Neural progenitor cell (in vitro differentiated cells): ENCODE measurements at regions not wholly inside any gene's neighbourhood (a gene's known extent, or its start where the extent isn't known, plus 50 kb on each side); places are given as distances from the start of the nearest gene placed in this dataset.

Source experiments
- DNase-seq: peaks from one replicate; pipeline ENCODE4 v3.0.0-alpha.2; 2016; ENCODE audit warnings: low spot score
- H2AFZ ChIP-seq: fragments of 200-600 bp; sonication (generic); replicated peaks from 2 replicates; pipeline ENCODE4 v1.6.1; 2016; ENCODE audit warnings: antibody characterized with exemption
- H3F3A ChIP-seq: fragments of 200-600 bp; sonication (generic); 2 replicates; pipeline ENCODE4 v1.6.1; 2016; ENCODE audit warnings: antibody characterized with exemption, low read depth
- H3K27ac ChIP-seq: fragments of 200-600 bp; sonication (generic); 2 replicates; pipeline ENCODE4 v1.5.1; 2016; ENCODE audit warnings: mild to moderate bottlenecking
- H3K27me3 ChIP-seq: fragments of 200-600 bp; sonication (generic); 2 replicates; pipeline ENCODE4 v1.6.1; 2016; ENCODE audit warnings: mild to moderate bottlenecking, moderate library complexity
- H3K36me3 ChIP-seq: fragments of 200-600 bp; sonication (generic); 2 replicates; pipeline ENCODE4 v1.5.1; 2016
- H3K4me1 ChIP-seq: fragments of 200-600 bp; sonication (generic); 2 replicates; pipeline ENCODE4 v1.6.1; 2016; ENCODE audit warnings: mixed run types
- H3K4me2 ChIP-seq: fragments of 200-600 bp; sonication (generic); 2 replicates; pipeline ENCODE4 v1.6.1; 2016
- H3K4me3 ChIP-seq: fragments of 200-600 bp; sonication (generic); 2 replicates; pipeline ENCODE4 v1.5.1; 2016
- H3K79me2 ChIP-seq: fragments of 200-600 bp; sonication (generic); 2 replicates; pipeline ENCODE4 v1.6.1; 2016; ENCODE audit warnings: low read depth
- H3K9ac ChIP-seq: fragments of 200-600 bp; sonication (generic); 2 replicates; pipeline ENCODE4 v1.6.1; 2016
- H3K9me3 ChIP-seq: fragments of 200-600 bp; sonication (generic); 2 replicates; pipeline ENCODE4 v1.5.1; 2016; ENCODE audit warnings: low read depth
- H4K20me1 ChIP-seq: fragments of 200-600 bp; sonication (generic); 2 replicates; pipeline ENCODE4 v1.6.1; 2016; ENCODE audit warnings: low read depth
- H3K27ac Mint-ChIP-seq: 3 replicates; pipeline ENCODE4 v1.8.0; 2021; ENCODE audit warnings: mixed read lengths
- H3K27me3 Mint-ChIP-seq: 2 replicates; pipeline ENCODE4 v1.8.0; 2022; ENCODE audit warnings: low read depth, mild to moderate bottlenecking, inconsistent platforms, moderate library complexity, mixed read lengths; ENCODE audit not compliant: insufficient read depth
- H3K36me3 Mint-ChIP-seq: 3 replicates; pipeline ENCODE4 v1.8.0; 2021; ENCODE audit warnings: mixed read lengths
- H3K4me1 Mint-ChIP-seq: 3 replicates; pipeline ENCODE4 v1.8.0; 2021; ENCODE audit warnings: mixed read lengths
- H3K4me3 Mint-ChIP-seq: 3 replicates; pipeline ENCODE4 v1.8.0; 2021; ENCODE audit warnings: mild to moderate bottlenecking, moderate library complexity, mixed read lengths
- H3K9me3 Mint-ChIP-seq: 3 replicates; pipeline ENCODE4 v1.8.0; 2020; ENCODE audit warnings: mixed read lengths
- EZH2 ChIP-seq: fragments of 200-600 bp; sonication (generic); IDR thresholded peaks from 2 replicates; pipeline ENCODE4 v1.6.1; 2017; ENCODE audit warnings: antibody characterized with exemption, mild to moderate bottlenecking, moderate library complexity
- EZH2phosphoT487 ChIP-seq: fragments of 200-600 bp; sonication (generic); IDR thresholded peaks from 2 replicates; pipeline ENCODE4 v1.6.1; 2017; ENCODE audit warnings: antibody characterized with exemption
- TF ChIP-seq, protein P1 (sequence below): fragments of 200-600 bp; sonication (generic); IDR thresholded peaks from 2 replicates; pipeline ENCODE4 v1.5.1; 2017; ENCODE audit warnings: antibody characterized with exemption, mild to moderate bottlenecking

DNA sequence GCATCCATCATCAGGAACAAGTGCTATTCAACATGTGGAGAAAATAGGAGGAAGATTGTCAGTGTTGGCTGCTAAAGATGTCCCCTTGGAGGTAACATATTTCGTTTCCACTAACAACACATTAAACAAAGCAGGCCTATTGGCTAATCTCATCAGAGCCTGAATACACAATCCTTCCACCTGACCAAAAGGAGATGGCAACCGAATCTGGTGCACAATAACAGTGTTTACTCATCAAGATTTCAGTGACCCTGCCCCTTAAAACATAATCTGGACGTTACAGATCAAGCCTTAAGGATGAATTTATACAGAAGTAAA lies 582.5 kb downstream of the EFNB2 start:
- peaks cover 2% of the 10 kb centered on the region for H3K4me1 Mint-ChIP-seq
- Histone ChIP-seq H3K9ac (no peak overlapping the region), H3K4me1 (no peaks in the 10 kb centered on the region), H4K20me1 (no peaks in the 10 kb centered on the region), H3K36me3 (no peaks in the 10 kb centered on the region), H3F3A (no peaks in the 10 kb centered on the region), H3K4me3 (no peak overlapping the region), H3K27ac (no peak overlapping the region), H3K9me3 (no peaks in the 10 kb centered on the region), H3K27me3 (no peaks in the 10 kb centered on the region), H2AFZ (no peak overlapping the region), H3K79me2 (no peaks in the 10 kb centered on the region), H3K4me2 (no peak overlapping the region)
- no peak for DNase-seq
- no peak for TF ChIP-seq EZH2
- TF ChIP-seq EZH2phosphoT487 = no peak
- TF ChIP-seq, protein P1, sequence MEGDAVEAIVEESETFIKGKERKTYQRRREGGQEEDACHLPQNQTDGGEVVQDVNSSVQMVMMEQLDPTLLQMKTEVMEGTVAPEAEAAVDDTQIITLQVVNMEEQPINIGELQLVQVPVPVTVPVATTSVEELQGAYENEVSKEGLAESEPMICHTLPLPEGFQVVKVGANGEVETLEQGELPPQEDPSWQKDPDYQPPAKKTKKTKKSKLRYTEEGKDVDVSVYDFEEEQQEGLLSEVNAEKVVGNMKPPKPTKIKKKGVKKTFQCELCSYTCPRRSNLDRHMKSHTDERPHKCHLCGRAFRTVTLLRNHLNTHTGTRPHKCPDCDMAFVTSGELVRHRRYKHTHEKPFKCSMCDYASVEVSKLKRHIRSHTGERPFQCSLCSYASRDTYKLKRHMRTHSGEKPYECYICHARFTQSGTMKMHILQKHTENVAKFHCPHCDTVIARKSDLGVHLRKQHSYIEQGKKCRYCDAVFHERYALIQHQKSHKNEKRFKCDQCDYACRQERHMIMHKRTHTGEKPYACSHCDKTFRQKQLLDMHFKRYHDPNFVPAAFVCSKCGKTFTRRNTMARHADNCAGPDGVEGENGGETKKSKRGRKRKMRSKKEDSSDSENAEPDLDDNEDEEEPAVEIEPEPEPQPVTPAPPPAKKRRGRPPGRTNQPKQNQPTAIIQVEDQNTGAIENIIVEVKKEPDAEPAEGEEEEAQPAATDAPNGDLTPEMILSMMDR = no peak
- H3K4me3 Mint-ChIP-seq = no peak overlapping the region
- H3K27me3 Mint-ChIP-seq = no peaks in the 10 kb centered on the region
- H3K27ac Mint-ChIP-seq = no peak overlapping the region
- H3K9me3 Mint-ChIP-seq = peaks cover 4% of the 10 kb centered on the region
- no peaks in the 10 kb centered on the region for H3K36me3 Mint-ChIP-seq

DNA sequence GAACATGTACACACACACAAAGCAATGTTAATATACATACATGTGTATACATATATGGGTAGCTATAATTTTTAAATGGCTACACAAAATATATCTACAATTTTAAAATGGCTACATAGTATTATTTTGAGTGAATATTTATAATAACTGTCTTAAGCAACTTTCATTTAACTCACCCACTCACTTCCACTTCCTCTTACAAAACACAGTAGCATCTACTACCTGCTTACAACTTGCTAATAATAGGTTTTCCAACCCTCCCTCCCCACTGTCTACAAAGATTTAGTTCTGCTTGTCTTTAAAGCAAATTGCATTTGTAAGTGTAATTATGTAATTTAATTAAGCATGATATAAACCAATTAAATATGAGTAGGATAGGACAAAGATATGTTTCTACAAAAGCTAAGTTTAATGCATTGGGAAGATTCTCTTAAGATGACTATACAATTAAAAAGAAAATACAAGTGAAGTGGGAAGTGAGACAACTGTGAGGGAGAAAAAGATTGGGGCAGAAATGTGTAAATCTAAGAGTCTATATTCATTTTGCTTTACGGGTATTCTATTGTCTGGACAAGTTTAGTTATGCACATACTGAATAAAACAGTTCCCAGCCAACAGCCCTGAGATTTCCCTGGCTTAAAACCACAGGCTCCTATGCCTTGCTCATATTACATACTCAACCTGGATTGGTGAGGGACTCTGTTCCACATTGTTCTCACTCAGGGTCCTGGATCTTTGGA lies 583.1 kb downstream of the EFNB2 start:
- H3K36me3 ChIP-seq = no peaks in the 10 kb centered on the region
- Mint-ChIP-seq H3K9me3 (peaks cover 4% of the 10 kb centered on the region), H3K27ac (no peak overlapping the region), H3K36me3 (no peaks in the 10 kb centered on the region), H3K27me3 (no peaks in the 10 kb centered on the region), H3K4me1 (peaks cover 4% of the 10 kb centered on the region), H3K4me3 (no peak overlapping the region)
- no peak overlapping the region for H2AFZ ChIP-seq
- H3F3A ChIP-seq = no peaks in the 10 kb centered on the region
- H3K79me2 ChIP-seq = no peaks in the 10 kb centered on the region
- no peak overlapping the region for H3K9ac ChIP-seq
- TF ChIP-seq, protein P1 = no peak
- TF ChIP-seq EZH2phosphoT487 (no peak), EZH2 (no peak)
- DNase-seq = no peak
- no peaks in the 10 kb centered on the region for H4K20me1 ChIP-seq
- no peaks in the 10 kb centered on the region for H3K27me3 ChIP-seq
- no peak overlapping the region for H3K4me3 ChIP-seq
- H3K9me3 ChIP-seq = no peaks in the 10 kb centered on the region
- H3K27ac ChIP-seq = no peak overlapping the region
- no peaks in the 10 kb centered on the region for H3K4me1 ChIP-seq
- no peak overlapping the region for H3K4me2 ChIP-seq

DNA sequence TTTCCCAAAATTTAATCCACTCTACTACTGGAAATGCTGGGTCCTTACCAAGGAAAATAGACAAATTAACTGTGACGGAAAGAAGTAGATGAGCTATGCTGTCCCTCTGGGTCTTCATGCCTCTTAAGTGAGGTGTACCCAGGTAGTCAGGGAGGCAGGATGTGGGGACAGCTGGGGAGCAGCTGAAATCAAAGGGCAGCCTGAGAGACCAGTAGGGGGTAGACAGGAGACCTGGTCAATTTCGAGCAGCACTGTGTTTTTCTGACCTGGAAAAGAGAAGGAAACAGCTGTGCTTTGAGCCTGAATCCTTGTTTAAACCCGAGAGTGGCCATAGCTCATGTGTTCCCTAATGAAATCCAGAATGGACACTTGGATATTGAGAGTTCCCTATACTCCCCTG lies 587.3 kb downstream of the EFNB2 start:
- Mint-ChIP-seq H3K4me1 (peaks cover 4% of the 10 kb centered on the region), H3K4me3 (no peak overlapping the region), H3K27me3 (no peaks in the 10 kb centered on the region), H3K36me3 (no peaks in the 10 kb centered on the region), H3K27ac (no peak overlapping the region), H3K9me3 (peaks cover 12% of the 10 kb centered on the region)
- no peaks in the 10 kb centered on the region for H3K36me3 ChIP-seq
- no peak overlapping the region for H3K27ac ChIP-seq
- TF ChIP-seq EZH2phosphoT487 (no peak), EZH2 (no peak)
- TF ChIP-seq, protein P1 = no peak
- no peaks in the 10 kb centered on the region for H3F3A ChIP-seq
- H2AFZ ChIP-seq = no peak overlapping the region
- H3K79me2 ChIP-seq = no peaks in the 10 kb centered on the region
- DNase-seq = no peak
- no peaks in the 10 kb centered on the region for H3K27me3 ChIP-seq
- H3K4me3 ChIP-seq = no peak overlapping the region
- H3K9ac ChIP-seq = no peak overlapping the region
- no peaks in the 10 kb centered on the region for H4K20me1 ChIP-seq
- H3K9me3 ChIP-seq = no peaks in the 10 kb centered on the region
- no peak overlapping the region for H3K4me2 ChIP-seq
- no peaks in the 10 kb centered on the region for H3K4me1 ChIP-seq
